ENCODE measurements at regions not wholly inside any gene's neighbourhood (a gene's known extent, or its start where the extent isn't known, plus 50 kb on each side); places are given as distances from the start of the nearest gene placed in this dataset.

- TF ChIP-seq ZFP30 (CRISPR knock-in tag; IDR thresholded peaks at IDR 0.05) = no peak
- TF ChIP-seq ARNTL (CRISPR knock-in tag; IDR thresholded peaks at IDR 0.05; ENCODE audit: borderline replicate concordance, low read depth) = no peak
- TF ChIP-seq PATZ1 (CRISPR knock-in tag; IDR thresholded peaks at IDR 0.05; ENCODE audit: borderline replicate concordance) = no peak
- no peak for TF ChIP-seq ZNF565 (CRISPR knock-in tag; conservative IDR thresholded peaks at IDR 0.05; ENCODE audit: low read depth)
- TF ChIP-seq OSR1 (CRISPR knock-in tag; IDR thresholded peaks at IDR 0.05) = no peak
- no peak for TF ChIP-seq CSRNP3 (CRISPR knock-in tag; IDR thresholded peaks at IDR 0.05)
- no peak for TF ChIP-seq CREB5 (CRISPR knock-in tag; IDR thresholded peaks at IDR 0.05; ENCODE audit: low read depth)
- TF ChIP-seq RARB (CRISPR knock-in tag; IDR thresholded peaks at IDR 0.05) = no peak
- TF ChIP-seq ISL1 (CRISPR knock-in tag; IDR thresholded peaks at IDR 0.05) = no peak
Measured at GRCh38 chr11:29296680-29297079, 720.1 kb downstream of the KCNA4 start.
